ENCODE measurements at regions not wholly inside any gene's neighbourhood (a gene's known extent, or its start where the extent isn't known, plus 50 kb on each side); places are given as distances from the start of the nearest gene placed in this dataset.
"Not testable (repeated sequence)": the region's sequence is repeated elsewhere in the genome, so short reads cannot be mapped to it uniquely, and the experiment has no call there.

GRCh38 chr12:88870000-88870737, 289.9 kb upstream of the KITLG start:
- no peak for DNase-seq

GRCh38 chr12:88868050-88868449, 287.8 kb upstream of the KITLG start:
- no peak for DNase-seq

- DNase-seq = no peak
Measured at GRCh38 chr12:88867510-88867909, 287.2 kb upstream of the KITLG start.

GRCh38 chr12:88866881-88867280, 286.6 kb upstream of the KITLG start:
- no peak for DNase-seq

GRCh38 chr12:88865537-88865936, 285.3 kb upstream of the KITLG start:
- DNase-seq = no peak

GRCh38 chr12:88860851-88861250, 280.6 kb upstream of the KITLG start:
- no peak for DNase-seq

- no peak for DNase-seq
Measured at GRCh38 chr12:88856201-88856600, 275.9 kb upstream of the KITLG start.

GRCh38 chr12:88855301-88855700, 275.0 kb upstream of the KITLG start:
- no peak for DNase-seq

GRCh38 chr12:88854260-88854659, 274.0 kb upstream of the KITLG start:
- DNase-seq = no peak

- DNase-seq = not testable (repeated sequence)
Measured at GRCh38 chr12:88847246-88847645, 267.0 kb upstream of the KITLG start.

GRCh38 chr12:88844426-88844825, 264.2 kb upstream of the KITLG start:
- no peak for DNase-seq

GRCh38 chr12:88842314-88842713, 262.0 kb upstream of the KITLG start:
- DNase-seq = no peak

- DNase-seq = no peak
Measured at GRCh38 chr12:88839486-88839885, 259.2 kb upstream of the KITLG start.

GRCh38 chr12:88836156-88836555, 255.9 kb upstream of the KITLG start:
- DNase-seq = no peak

- DNase-seq = no peak
Measured at GRCh38 chr12:88834226-88834625, 254.0 kb upstream of the KITLG start.

- DNase-seq = no peak
Measured at GRCh38 chr12:88833641-88834116, 253.4 kb upstream of the KITLG start.

- not testable (repeated sequence) for DNase-seq
Measured at GRCh38 chr12:88828537-88828936, 248.3 kb upstream of the KITLG start.

- DNase-seq = no peak
Measured at GRCh38 chr12:88820012-88820411, 239.7 kb upstream of the KITLG start.

GRCh38 chr12:88816201-88816600, 235.9 kb upstream of the KITLG start:
- DNase-seq = no peak

GRCh38 chr12:88814779-88815178, 234.5 kb upstream of the KITLG start:
- DNase-seq = no peak

- DNase-seq = no peak
Measured at GRCh38 chr12:88812610-88813009, 232.3 kb upstream of the KITLG start.

GRCh38 chr12:88810806-88811205, 230.5 kb upstream of the KITLG start:
- no peak for DNase-seq

GRCh38 chr12:88809841-88810240, 229.6 kb upstream of the KITLG start:
- not testable (repeated sequence) for DNase-seq

GRCh38 chr12:88805692-88806091, 225.4 kb upstream of the KITLG start:
- DNase-seq = no peak

- no peak for DNase-seq
Measured at GRCh38 chr12:88805286-88805685, 225.0 kb upstream of the KITLG start.

Data from CD4-positive, alpha-beta T cell treated with Interleukin-15 for 1 hour (primary cell).